HG03103 (cell line): ENCODE measurements at regions not wholly inside any gene's neighbourhood (a gene's known extent, or its start where the extent isn't known, plus 50 kb on each side); places are given as distances from the start of the nearest gene placed in this dataset.

Experiments
- ATAC-seq: cut with Tn5 transposase; IDR thresholded peaks from one replicate; pipeline ENCODE4 v1.9.1; 2021; ENCODE audit warnings: low read depth; ENCODE audit not compliant: unreplicated experiment

DNA sequence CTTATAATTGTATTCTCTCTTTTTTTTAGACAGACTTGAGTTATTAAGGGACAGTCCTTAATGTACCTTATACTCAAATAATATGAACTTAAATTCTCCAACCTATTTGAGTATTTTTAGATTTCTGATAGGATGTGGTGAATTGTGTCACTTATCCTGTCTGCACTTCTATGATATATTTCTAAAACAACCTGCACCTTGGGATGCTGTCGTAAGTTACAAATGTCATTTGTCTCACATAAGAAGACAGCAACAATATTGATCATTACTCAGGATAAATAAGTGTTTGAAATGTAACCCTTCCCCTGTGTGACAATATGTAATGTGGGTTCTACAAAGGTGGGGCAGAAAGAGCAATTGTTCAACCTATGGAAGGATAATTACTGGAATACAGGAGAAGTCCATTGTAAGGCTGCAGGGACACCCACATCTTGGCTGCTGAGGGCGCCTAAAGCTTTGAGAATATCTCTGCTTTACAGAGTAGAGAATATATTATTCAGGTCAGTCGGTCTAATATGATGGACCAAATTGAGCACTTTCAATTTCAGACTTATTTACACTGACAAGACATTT, 236.9 kb upstream of the PRR20A start:
- ATAC-seq: no peak

DNA sequence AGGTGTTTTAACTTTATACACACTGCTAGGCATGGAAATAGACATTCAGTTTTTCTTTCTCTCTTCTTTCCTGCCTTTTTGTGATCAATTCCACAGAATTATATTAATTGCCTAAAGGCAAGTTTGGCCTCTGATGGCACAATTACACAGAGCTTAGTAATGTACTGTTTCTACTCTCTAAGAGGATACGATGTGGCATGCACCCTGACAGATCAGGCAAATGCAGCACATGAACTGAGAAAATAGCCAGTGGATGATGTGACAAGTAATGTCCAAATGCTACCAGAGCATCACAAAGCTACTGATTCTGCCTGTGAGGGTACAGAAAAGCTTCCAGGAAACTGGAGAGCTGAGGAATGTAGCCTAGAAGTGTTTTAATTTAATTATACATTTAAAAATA, 233.8 kb upstream of the PRR20A start:
- ATAC-seq: no peak

GRCh38 chr13:56907766-56908165, 233.0 kb upstream of the PRR20A start:
- no peak for ATAC-seq

GRCh38 chr13:56909896-56910600, 230.7 kb upstream of the PRR20A start:
- ATAC-seq: no peak

GRCh38 chr13:56917966-56918365, 222.8 kb upstream of the PRR20A start:
- ATAC-seq: no peak

- no peak for ATAC-seq
Observed at GRCh38 chr13:56923626-56924140, 217.0 kb upstream of the PRR20A start.

DNA sequence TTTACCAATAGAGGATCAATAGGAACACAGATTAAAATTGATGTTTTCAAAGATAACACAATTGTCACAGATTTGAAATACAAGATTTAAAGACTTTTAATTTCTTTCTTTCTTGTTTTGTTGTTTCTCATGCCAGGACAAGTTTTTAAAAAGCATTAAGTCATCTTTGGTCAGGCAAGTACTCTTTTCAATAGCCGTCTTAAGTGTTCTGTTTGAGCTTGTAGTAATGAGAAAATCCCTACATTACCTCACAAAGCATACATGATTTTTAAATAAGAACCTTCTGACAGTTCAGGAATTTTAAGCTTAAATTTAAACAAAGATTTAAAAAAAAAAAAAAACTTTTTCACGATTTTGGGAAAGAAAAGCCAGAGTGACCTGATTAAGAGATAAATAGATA, 216.3 kb upstream of the PRR20A start:
- no peak for ATAC-seq

DNA sequence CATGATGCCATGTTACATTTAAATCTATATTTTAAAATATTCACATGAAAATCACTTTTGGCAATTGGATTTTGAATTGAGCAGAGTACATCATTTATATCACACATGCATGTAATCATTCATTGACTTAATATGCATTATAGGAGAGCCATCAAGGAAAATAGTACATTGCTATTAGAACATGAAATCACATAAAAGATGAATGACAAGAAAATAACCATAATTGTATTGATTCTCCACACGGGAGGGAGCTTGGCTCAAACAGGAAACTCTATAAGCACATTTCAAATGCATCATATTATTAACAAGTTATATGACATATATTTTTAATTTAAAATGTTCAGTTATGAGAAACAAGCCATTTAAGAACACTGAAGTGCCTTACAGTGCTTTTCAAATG, 208.6 kb upstream of the PRR20A start:
- ATAC-seq: no peak

DNA sequence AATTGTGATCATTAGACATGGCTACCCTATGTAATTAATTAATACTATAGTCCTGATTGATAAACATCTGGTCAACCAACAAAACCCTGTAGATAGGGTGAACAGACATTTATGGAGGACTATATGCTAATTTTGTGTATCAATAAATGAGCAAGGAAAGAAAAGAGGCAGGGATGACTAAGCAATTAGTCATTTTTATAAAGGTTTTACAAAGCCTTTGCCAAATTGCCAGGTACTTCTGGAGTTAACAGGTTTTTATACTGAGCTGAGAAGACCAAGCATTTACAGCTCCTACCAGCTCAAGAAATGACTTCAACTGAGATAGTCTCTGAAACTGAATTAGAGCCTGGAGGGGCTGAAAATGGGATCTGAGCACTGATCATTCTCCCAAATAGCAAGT, 186.8 kb upstream of the PRR20A start:
- ATAC-seq: no peak

DNA sequence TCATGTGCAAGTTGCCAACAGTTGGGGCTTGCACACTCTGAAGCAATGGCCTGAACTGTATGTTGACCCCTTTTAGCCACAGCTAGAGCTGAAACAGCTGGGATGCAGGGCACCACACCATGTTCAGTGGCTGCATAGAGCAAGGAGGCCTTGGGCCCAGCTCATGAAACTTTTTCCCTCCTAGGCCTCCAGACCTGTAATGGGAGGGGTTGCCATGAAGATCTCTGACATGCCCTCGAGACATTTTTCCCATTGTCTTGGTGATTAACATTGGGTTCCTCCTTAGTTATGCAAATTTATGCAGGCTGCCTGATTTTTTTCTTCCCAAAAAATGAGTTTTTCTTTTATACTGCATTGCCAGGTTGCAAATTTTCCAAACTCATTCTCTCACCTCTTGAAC, 165.1 kb upstream of the PRR20A start:
- no peak for ATAC-seq

DNA sequence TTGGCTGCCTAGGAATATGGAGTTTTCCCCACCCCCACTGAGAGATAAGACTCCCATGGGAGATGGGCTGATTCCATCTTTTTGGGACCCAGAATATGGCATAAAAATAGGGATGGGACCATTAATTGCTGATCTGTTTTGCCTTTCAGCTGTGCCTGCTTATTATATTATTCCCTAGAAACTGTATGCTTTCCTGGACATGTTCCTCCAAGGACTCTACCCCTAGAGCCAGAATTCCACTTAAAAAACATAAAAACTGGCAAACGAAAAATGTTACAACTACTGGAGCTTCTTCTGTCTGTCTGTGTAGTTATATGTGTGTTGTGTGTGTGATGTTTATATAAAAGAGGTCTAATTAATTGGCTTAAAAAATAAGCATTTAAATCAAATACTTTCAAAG, 159.9 kb upstream of the PRR20A start:
- no peak for ATAC-seq

DNA sequence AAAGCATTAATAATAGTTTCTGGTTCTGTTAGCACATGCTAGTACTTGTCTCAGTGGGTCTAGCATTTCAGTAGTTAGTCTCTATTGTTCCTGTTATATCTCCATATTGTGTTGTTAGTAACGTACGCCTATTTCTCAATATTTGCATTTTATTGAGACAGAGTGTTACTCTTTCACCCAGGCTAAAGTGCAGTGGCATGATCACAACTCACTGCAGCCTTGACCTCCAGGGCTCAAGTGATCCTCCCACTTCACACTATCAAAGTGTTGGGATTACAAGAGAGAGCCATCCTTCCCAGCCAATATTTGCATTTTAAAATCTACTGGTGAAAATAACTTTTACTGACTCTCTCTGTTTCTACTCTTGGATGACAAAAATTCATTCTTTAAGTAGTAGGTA, 154.6 kb upstream of the PRR20A start:
- ATAC-seq: no peak

DNA sequence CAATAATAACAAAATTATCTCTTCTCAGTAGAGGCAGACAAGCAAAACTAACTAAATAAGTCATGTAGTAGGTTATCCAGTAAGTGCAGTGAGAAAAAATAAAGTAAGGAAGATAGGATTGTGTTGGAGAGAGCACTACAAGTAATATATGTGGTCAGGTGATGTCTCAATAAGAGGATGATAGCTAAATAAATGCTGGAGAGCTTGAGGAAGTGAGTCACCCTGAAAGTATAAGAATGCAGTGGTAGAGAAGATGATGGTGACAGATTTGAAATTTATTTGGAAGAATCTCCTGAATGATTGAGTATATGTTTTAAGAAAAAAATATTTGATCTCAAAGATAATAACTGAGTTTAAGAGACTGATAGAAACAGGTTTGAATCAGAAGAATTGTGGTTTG, 152.2 kb upstream of the PRR20A start:
- ATAC-seq: no peak

- ATAC-seq: no peak
Observed at GRCh38 chr13:57003682-57004081, 137.0 kb upstream of the PRR20A start.

- no peak for ATAC-seq
Observed at GRCh38 chr13:57017357-57017756, 123.4 kb upstream of the PRR20A start.

- ATAC-seq: no peak
Observed at GRCh38 chr13:57018915-57019314, 121.8 kb upstream of the PRR20A start.

DNA sequence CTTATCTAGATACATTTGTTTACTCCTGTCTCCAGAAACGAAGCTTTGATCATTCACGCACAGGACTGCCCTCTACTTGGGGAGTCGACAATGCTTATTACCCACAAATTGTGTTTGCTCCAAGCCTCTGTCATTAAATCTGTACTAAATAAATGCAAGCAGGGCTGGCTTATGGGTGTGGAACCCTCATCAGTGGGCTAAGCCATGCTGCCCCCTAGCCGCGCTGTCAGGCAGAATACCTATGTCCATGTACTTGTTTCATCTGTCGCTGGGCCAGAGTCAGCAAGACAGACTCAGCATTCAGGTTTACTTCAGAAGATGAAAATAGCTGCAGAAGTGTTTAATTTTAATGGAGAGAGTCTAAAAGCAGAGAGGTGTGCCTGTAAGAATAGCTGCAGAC, 110.0 kb upstream of the PRR20A start:
- no peak for ATAC-seq

GRCh38 chr13:57036290-57036689, 104.4 kb upstream of the PRR20A start:
- no peak for ATAC-seq

DNA sequence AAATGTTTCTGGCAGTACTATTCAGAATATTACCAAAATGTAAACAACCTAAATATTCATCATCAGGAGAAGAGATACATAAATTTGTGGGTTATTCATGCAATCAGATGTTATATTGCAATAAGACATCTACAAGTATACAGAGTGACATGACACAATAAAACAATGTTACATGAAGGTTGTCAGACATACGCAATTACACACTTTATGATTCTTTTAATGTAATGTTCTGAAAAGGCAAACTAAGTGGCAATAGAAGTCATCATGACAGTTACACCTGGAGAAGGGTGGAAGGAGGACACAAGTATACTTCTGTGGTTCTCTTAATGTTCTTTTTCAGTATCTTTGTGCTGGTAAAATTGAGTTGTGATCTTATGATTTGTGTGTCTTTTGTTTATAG, 95.8 kb upstream of the PRR20A start:
- ATAC-seq: no peak

DNA sequence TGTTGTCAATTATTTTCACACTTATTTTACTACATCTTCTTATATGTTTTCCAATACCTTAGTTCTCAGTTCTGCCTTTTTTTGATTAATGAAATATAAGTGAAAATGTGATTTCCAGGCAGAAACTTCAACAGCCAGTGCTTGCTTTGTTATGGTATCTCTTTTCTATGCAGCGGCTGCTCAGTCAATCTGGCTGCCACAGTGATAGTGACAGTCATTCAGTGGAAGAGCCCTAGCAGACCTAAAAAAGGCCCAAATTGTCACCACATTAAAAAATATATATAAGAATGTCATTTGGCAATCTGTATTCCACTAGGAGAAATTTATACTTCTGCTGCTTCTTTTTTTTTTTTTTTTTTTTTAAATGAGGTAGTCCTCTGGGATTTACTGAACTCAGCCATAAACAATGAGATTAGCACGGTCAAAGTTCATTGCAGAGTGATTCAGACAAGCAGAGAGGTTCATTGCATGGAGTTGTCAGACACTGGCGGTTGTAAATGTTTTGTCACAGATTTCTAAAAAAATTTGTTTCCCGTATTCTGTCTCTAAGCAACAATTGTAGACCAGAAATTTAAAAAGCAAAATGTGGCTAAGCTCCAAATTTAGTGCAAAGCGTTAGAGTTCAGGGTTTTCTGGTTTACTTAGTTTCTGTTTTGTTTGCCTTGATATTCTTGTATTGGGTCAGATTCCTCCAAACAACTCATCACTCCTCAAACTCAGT, 94.7 kb upstream of the PRR20A start:
- no peak for ATAC-seq

GRCh38 chr13:57056601-57057180, 84.0 kb upstream of the PRR20A start:
- ATAC-seq: no peak
